GM18499 (cell line): ENCODE measurements at regions not wholly inside any gene's neighbourhood (a gene's known extent, or its start where the extent isn't known, plus 50 kb on each side); places are given as distances from the start of the nearest gene placed in this dataset.
"Not testable (repeated sequence)": the region's sequence is repeated elsewhere in the genome, so short reads cannot be mapped to it uniquely, and the experiment has no call there.

Source experiments
- ATAC-seq: cut with Tn5 transposase; IDR thresholded peaks from one replicate; pipeline ENCODE4 v1.9.1; 2021; ENCODE audit warnings: moderate number of reproducible peaks; ENCODE audit not compliant: insufficient read depth, unreplicated experiment

DNA sequence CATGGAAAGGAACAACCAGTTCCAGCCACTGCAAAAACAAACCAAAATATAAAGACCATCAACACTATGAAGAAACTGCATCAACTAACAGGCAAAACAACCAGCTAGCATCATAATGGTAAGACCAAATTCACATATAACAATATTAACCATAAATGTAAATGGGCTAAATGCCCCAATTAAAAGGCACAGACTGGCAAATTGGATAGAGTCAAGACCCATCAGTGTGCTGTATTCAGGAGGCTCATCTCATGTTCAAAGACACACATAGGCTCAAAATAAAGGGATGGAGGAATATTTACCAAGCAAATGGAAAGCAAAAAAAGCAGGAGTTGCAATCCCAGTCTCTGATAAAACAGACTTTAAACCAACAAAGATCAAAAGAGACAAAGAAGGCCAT lies 89.7 kb upstream of the SETMAR start:
- not testable (repeated sequence) for ATAC-seq

DNA sequence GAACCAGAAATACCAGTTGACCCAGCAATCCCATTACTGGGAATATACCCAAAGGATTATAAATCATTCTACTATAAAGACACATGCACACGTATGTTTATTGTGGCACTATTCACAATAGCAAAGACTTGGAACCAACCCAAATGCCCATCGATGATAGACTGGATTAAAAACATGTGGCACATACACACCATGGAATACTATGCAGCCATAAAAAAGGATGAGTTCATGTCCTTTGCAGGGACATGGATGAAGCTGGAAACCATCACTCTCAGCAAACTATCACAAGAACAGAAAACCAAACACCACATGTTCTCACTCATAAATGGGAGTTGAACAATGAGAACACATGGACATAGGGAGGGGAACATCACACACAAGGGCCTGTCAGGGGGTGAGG lies 86.2 kb upstream of the SETMAR start:
- ATAC-seq, result not testable (repeated sequence)

DNA sequence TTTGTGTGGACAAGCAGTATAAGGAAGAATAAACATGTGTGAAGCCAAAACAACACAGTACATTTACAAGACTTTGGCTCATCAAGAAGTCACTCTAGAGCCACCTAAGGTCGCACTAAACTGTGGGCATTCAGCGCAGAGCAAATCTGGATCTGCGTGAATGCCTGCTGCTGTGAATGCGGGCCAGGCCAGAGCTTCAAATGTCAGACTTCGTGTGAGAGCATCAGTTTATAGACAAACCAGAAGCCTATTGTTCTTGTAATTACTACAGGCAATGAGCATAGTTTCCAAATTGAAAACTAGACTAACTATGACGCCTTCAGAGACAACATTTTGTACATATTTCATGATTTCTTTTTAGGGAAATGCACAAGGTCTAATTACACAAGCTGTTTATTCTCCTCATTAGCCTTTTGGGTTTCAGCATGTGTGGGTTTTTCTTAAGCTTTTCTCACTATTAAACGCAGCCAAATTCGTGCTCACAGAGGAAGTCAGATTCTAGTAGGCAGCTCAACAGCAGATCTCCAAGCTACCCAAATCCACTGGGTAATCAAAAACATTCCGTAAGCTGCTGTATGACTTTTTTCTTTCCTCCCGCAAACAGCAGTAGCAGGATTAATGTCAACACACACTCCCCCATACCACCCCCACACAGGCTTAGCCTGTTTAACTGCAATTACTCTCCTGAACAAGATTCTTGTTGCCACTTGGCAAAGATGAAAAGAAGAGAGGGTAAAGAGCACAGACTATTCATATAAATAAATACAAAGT lies 84.5 kb upstream of the SETMAR start:
- no peak for ATAC-seq

DNA sequence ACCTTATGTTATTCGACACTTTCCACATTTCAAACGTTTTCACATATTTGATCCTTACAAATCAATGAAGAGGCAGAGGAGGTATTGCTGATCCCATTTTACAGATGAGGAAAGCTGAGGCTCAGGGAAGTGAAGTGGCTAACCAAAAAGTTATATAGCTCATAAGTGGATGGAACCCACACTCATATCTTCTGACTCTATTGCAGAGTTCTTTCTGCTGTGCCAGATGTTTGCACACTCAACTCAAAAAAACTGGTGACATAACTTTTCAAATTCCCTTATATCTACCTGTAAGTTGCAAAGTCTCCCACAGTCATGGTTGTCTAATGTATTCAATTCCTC lies 84.0 kb upstream of the SETMAR start:
- ATAC-seq, result no peak

DNA sequence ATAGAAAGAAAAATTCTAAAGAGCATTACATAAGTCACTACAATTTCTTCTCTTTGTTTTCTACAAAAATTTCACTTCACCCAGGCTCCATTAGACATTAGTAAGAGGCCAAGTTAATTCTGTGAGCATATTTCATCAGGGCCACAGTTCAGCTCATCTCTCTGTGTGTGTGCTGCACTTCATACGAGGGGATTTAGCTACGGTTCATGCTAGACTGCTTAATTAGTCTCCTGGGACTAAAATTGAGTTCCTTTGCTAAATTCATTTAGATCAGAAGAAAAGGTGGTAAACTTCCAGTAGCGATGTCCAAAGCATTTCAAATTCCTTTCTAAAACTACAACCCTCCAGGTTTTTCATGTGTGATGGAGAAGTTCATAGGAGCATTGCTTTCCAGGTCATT lies 83.1 kb upstream of the SETMAR start:
- ATAC-seq, result no peak

DNA sequence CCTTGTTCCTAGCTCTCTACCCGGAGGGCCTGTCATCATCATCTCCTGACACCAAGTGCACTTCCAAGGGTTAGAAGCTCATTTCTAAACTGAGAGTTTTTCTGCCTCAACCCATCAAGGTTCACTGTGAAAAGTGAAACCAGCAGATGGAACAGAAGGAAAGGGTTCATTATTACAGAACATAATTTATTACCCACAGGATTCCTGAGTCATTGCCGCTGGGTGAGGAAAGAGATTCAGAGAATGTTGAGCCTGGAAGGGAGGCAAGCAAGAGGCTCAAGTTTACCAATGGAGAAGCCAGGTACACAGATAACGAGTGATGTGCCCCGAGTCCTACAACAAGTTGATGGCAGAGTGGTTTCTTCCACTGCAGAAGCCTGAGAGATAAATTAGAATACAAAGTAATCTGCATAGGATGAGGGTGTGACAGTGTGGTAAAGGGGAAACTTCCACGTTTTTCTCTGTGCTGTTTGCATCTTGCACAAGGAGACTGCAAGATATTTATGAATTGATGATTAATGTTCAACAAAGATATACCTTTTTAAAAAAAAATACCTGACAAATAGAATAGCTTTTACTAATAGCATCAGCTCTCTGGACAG lies 80.5 kb upstream of the SETMAR start:
- no peak for ATAC-seq

DNA sequence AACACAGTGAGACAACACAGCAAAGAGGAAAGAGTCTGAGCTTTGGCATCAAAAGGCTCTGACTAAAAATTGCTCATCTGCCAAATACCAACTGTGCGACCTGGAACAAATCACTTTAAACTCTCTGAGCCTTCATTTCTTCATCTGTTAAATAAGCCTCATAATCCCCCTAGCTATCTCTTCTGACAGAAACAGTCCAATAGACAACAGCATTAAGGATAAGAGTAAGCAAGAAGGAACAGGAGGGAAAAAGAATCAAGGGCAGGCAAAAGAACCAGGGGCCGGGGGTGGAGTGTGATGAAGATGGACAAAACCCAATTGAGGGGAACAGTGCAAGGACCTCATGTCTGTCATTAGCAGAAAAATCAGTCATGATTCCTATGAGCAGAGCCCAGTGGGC lies 79.4 kb upstream of the SETMAR start:
- ATAC-seq, result no peak

DNA sequence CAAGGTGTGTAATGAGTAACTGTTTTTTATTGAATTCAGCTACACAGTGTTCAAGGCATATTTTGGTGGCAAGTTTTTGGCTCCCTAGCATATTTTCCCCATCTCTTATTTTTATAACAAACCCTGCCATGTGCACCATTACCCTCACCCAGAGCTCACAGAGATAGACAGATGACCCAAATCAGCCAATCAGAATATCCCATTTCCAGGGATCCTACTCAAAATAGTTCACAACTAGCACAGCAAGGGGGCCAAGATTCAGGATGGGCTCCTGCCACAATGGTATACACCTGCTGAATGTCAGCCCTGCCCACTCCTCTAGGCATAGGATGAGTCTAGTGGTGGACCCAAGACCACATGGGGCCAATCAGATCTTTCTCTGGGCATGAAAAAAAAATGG lies 78.8 kb upstream of the SETMAR start:
- no peak for ATAC-seq

DNA sequence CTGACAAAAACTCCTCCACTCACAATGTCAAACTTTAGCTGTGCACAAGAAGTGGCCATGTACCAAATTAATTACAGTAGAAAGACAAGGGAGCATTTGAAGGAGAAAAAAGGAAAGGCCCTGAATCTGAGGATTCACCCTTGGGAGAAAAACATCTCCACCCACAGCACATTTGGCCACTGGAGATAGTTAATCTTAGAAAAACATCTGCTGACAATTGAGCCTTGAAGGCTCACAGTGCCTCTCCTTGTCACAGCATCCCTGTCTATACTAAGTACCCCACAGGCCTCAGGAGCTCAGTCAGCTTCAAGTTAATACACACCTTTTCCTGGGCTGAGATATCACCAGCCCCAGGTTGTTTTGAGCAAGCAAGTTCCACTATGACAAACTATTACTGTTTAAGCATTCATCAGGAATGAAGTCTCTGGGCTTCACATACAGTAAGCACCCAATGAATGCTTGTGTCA lies 78.1 kb upstream of the SETMAR start:
- no peak for ATAC-seq

DNA sequence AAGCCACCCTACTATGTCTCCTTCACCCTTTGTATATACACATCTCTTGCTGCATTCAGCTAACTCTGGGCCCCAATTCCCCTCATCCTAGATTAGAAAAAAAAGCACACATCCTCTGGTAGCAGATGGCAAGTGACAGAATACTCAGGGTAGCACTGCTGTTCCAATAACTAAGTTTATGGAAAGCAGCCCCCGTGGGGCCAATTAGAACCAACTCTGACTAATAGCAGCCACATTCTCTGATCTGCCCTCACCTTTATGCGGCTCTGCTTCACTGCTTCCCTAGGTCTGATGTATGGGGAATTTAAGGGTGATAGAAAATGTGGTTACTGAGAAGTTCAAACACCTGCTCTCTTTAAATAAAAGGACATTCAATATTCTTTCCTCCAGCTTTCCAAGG lies 74.9 kb upstream of the SETMAR start:
- ATAC-seq, result no peak

DNA sequence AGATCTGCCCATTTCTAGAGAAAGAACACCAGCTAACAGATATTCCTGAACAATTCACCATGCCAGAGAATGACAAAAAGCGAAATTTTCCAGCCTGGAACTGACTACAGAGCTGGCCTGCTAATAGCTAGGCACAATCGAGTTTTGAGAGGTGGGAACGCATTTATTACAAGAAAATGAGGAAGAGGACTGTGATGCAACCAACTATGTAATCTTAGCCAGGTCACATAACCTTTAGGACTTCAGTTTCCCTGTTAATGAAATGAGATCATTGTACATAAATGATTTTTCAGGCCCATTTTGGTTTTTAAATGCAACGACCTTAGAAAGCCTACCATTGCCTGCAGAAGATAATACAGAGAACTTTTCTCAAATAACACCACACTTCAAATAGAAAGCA lies 72.1 kb upstream of the SETMAR start:
- ATAC-seq, result no peak

DNA sequence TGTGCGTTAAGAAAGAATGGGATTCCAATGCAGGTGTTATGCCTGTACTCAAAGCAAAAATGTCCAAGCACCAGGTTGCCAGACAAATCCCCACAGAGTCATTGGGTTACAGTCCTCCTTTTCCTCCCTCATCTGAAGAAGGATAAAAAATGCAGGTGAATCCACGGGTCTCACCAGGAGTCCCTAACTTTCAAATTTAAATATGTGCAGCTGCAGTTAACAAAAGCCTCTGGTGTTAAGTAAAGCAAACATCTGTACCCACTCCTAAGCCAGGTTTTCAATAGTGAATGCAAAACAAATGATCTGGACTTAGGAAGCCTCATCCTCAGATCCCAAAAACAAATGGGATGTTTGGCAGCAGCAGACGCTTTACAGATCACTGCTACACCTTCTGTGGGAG lies 70.4 kb upstream of the SETMAR start:
- no peak for ATAC-seq

DNA sequence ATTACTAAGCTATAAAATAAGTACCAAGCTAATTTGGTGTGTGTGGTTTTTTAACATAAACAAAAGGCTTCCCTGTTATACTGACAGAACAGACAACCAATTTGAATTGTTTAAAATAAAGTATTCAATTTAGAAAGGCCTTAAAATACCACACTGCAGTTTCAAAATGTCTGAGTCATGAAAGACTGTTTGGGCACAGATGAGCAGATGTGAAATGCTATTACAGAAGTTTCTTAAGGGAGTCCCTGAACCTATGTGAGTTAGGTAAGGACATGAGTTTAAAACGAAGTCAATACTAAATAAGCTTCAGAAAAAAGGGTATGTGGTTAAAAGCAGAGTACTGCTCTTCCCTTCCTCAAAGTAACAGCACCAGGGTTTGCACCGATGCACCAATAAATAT lies 69.7 kb upstream of the SETMAR start:
- ATAC-seq, result no peak

DNA sequence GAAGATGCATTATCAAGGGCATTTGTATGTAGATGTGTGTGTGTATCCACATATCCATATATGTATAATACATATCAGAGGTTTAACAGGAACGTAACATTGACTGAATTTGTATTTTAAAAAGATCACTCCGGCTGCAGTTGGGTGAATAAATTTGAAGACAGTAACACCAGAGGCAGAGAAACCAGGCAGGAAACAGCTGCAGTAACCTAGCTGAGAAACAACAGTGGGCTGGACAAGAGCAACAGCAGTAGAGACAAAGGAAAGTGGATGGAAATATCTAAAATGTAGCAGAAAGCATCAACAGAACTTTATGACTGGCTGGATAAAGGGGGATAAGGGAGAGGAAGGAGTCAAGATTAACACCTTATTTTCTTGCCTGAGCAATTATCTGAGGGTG lies 68.3 kb upstream of the SETMAR start:
- ATAC-seq, result no peak

DNA sequence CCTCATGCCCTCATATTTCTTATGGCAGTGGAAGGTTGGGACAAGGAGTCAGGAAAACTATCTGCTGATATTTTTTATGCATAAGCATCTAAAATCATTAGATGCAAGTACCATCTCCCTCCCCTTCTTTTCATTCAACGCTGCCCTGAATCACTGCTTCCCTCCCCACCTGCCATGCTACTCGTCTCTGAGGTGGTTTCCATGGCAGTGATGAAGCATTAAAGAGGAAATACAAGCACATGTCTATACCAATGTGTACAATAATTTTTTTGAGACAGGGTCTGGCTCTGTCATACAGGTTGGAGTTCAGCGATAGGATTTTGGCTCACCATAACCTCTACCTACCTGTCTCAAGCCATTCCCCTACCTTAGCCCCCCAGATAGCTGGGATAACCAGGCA lies 67.5 kb upstream of the SETMAR start:
- ATAC-seq, result no peak

DNA sequence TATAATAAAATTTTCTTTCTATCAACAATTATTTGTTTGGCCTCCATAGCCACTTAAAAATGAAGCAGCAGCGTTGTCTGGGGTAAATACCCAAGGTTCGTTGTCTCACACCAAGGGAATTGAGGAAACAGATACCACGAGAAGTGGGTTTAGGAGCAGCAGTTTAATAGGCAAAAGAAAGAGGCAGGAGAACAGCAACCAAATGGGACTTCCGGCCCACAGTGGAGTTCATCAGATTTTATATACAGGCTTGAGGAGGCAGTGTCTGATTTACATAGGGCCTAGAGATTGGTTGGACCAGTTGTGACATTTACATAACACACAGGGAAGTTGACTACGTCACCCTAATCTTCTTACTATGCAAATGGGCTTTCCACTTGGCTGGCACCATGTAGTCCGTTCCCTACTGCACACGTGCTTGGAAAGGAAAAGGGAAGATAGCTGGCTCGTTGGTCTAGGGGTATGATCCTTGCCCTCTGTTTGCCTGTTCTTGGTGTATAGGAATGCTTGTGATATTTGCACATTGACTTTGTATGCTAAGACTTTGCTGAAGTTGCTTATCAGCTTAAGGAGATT lies 61.5 kb upstream of the SETMAR start:
- no peak for ATAC-seq

DNA sequence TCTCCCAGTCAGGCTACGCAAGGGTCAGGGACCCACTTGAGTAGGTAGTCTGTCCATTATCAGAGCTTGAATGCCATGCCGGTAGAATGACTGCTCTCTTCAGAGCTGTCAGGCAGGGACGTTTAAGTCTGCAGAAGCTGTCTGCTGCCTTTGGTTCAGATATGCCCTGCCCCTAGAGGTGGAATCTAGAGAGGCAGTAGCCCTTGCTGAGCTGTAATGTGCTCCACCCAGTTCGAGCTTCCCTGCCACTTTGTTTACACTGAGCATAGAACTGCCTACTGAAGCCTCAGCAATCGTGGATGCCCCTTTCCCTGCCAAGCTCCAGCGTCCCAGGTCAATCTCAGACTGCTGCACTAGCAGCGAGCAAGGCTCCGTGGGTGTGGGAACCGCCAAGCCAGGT lies 57.5 kb upstream of the SETMAR start:
- no peak for ATAC-seq

DNA sequence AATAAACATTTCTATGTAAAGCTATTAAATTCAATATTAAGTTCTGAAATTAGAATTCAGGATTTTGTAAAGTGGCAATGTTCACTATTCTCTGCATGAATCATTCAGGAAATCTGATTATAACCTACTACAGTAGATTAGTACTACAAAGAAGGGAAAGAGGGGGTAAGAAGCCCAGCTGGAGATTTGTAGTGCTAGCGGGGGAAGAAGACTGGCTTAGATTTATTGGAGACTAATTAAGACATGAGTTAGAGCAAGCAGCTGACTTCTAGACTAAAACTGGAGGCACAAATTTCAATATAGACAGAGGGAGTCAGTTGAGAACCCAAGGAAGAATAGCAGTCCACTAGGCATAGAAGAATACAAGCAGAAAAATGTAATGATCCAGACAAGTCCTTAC lies 55.8 kb upstream of the SETMAR start:
- no peak for ATAC-seq

DNA sequence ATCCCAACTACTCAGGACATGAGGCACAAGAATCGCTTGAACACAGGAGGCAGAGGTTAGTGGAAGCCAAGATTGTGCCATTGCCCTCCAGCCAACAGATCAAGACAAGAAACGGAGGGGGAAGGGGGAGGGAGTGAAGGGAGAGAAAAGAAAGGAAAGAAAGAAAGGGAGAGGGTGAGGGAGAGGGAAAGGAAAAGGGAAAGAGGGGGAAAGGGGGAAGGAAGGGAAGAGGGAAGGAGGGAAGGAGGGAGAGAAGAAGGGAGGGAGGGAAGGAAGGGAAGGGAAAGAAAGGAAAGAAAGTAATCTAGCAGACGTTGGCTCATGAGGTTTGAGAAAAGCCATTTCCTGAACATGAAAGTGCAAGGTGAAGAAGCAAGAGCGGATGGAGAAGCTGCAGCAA lies 53.1 kb upstream of the SETMAR start:
- no peak for ATAC-seq

DNA sequence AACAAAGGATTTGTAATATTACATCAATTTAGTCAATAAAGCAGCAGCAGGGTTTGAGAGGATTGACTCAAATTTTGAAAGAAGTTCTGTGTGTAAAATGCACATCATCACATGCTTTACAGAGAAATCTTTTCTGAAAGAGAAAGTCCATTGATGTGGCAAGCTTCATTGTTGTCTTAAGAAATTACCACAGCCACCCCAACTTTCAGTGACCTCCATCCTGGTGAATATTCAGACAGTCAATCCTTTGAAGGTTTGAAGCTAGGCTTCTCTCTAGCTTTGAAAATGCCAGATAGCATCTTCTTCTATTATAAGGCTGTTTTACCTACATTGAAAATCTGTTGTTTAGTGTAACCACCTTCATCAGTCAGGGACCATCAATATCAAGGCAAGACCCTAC lies 51.8 kb upstream of the SETMAR start:
- ATAC-seq, result no peak

DNA sequence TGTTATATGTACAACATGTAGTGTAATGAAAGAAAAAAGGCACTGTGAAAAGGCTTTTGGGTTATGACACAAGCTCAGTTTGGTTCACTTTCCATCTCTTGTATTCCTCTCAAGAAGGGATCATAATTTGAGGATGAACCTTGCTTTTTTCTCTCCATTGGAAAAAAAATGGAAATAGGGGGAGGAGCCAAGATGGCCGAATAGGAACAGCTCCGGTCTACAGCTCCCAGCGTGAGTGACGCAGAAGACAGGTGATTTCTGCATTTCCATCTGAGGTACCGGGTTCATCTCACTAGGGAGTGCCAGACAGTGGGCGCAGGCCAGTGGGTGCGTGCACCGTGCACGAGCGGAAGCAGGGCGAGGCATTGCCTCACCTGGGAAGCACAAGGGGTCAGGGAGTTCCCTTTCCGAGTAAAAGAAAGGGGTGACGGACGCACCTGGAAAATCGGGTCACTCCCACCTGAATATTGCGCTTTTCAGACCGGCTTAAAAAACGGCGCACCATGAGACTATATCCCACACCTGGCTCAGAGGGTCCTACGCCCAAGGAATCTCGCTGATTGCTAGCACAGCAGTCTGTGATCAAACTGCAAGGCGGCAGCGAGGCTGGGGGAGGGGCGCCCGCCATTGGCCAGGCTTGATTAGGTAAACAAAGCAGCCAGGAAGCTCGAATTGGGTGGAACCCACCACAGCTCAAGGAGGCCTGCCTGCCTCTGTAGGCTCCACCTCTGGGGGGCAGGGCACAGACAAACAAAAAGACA lies 49.9 kb upstream of the SETMAR start:
- ATAC-seq, result not testable (repeated sequence)
